DMS79 (cell line): ENCODE measurements at regions not wholly inside any gene's neighbourhood (a gene's known extent, or its start where the extent isn't known, plus 50 kb on each side); places are given as distances from the start of the nearest gene placed in this dataset.
"Not testable (repeated sequence)": the region's sequence is repeated elsewhere in the genome, so short reads cannot be mapped to it uniquely, and the experiment has no call there.

Experiments used
- DNase-seq: peaks from one replicate; lab custom pipeline; 2025; lab: John Stamatoyannopoulos, UW

DNA sequence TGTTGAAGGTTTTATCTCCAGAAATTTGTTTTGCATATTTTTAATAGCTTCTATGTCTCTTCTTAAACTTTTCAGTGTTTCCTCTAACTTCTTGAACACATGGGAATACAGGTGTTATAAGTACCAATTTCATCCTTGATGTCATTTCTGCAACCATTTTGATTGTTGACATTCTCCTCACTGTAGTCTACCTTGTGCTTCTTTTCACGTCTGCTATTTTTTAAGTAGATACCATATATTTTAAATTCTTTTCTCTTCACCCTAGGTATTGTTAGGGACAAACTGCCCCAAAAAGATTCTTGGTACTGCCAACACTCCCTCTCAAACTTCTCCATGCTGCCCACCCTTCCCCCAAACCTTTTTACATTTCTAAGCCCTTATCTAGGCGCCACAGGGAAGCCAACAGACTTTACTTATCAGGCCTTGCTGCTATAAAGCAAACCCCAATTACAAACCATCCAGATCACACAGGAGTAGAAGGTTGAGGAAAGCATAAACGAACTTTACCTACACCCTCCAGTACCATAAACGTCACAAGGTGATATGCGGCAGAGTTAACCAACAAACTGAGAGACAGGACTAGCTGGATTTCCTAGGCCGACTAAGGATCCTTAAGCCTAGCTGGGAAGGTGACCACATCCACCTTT is 1165.3 kb downstream of the TAF11L14 start:
- no peak for DNase-seq

- DNase-seq, result no peak
Measured at GRCh38 chr5:18800293-18801025, 1166.2 kb downstream of the TAF11L14 start.

DNA sequence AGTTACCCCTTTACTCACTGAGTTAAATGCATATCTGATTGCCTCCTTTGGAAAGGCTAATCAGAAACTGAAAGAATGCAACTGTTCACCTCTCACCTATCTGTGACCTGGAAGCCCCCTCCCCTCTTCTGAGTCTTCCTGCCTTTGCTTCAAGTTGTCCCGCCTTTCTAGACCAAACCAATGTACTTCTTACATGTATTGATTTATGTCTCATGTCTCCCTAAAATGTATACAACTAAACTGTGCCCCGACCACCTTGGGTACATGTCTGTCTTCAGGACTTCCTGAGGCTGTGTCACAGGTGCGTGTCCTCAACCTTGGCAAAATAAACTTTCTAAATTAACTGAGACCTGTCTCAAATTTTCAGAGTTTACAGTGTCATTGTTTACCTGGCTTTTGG is 1167.2 kb downstream of the TAF11L14 start:
- not testable (repeated sequence) for DNase-seq

GRCh38 chr5:18802336-18802735 is 1168.1 kb downstream of the TAF11L14 start:
- no peak for DNase-seq

GRCh38 chr5:18805376-18805775 is 1171.1 kb downstream of the TAF11L14 start:
- DNase-seq, result no peak

GRCh38 chr5:18807256-18808149 is 1173.2 kb downstream of the TAF11L14 start:
- DNase-seq, result no peak

GRCh38 chr5:18811661-18812060 is 1176.3 kb downstream of the CDH18 start:
- DNase-seq, result no peak

DNA sequence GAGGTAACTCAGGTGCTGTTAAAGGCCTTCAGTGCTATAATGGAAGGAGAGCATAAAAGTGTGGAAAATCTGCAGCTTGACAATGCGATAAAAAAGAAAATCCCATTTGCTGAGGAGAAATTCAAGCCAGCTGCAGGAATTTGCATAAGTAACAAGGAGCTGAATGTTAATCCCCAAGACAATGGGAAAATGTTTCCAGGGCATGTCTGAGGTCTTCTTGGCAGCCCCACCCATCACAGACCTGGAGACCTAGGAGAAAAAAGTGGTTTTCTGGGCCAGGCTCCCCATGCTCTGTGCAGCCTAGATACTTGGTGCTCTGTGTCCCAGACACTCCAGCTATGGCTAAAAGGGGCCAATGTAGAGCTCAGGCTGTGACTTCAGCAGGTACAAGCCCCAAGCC is 1159.6 kb downstream of the CDH18 start:
- no peak for DNase-seq

DNA sequence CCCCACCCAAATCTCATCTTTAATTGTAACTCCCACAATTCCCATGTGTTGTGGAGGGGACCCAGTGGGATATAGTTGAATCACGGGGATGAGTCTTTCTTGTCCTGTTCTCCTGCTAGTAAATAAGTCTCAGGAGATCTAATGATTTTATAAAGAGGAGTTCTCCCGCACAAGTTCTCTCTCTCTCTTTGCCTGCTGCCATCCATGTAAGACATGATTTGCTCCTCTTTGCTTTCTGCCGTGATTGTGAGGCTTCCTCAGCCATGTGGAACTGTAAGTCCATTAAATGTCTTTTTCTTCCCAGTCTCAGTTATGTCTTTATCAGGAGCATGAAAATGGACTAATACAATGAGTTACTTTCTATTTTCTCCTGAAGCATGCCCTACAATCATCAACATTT is 1158.5 kb downstream of the CDH18 start:
- DNase-seq, result no peak

DNA sequence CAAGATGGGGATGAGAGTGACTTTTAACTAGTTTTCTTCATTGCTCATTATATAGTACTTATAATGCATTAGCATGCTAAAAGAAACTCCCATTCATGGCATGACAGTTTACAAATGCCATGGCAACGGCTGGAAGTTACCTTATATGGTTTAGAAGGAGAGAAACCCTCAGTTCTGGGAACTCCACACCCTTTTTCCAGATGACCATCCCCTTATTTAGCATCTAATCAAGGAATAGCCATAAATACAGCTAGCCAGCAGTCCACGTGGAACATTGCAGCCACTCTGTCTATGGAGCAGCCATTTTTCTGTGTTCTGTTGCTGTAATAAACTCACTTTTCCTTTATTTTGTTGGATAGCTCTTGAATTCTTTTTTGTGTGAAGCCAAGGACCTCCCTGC is 1137.8 kb downstream of the CDH18 start:
- DNase-seq, result no peak

- DNase-seq, result no peak
Measured at GRCh38 chr5:18872978-18873377, 1115.0 kb downstream of the CDH18 start.

DNA sequence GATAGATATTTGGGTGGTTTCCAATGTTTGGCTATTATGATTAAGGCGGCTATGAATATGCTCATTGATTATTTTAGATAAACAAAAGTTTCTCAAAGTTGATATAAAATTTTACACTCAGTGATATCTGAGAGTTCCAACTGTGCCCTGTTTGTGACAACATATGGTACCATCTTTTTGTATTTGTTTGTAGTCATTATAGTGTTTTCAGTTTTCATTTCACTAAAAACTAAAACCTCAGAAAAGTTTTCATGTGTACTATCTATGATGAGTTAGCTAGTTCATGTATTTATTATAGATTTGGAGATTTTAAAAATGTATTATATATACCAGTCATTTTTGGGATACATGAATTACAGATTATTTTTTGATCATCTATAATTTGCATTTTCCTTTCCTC is 1111.4 kb downstream of the CDH18 start:
- DNase-seq, result no peak

GRCh38 chr5:18881615-18882014 is 1106.4 kb downstream of the CDH18 start:
- no peak for DNase-seq

- DNase-seq, result no peak
Measured at GRCh38 chr5:18882154-18882553, 1105.8 kb downstream of the CDH18 start.

- no peak for DNase-seq
Measured at GRCh38 chr5:18888821-18889220, 1099.2 kb downstream of the CDH18 start.

GRCh38 chr5:18900644-18901043 is 1087.4 kb downstream of the CDH18 start:
- no peak for DNase-seq

DNA sequence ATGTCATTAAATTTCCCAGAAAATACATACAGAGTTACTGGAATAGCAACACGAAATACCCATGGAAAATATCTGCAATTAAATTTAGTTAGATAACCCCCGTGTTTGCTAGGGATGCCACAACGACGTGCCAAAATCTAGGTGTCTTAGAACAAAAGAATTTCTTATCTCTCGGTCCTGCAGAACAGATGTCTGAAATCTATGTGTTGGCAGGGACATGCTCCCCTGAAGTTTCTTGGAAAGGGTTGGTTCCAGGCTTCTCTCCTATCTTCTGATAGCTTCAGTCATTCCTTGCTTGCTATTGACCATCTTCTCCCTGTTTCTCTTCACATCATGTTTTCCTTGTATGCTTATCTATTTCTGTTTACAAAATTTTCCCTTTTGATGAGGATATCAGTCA is 1067.0 kb downstream of the CDH18 start:
- DNase-seq, result no peak

- no peak for DNase-seq
Measured at GRCh38 chr5:18932081-18932480, 1055.9 kb downstream of the CDH18 start.

- DNase-seq, result no peak
Measured at GRCh38 chr5:18944771-18945170, 1043.2 kb downstream of the CDH18 start.

DNA sequence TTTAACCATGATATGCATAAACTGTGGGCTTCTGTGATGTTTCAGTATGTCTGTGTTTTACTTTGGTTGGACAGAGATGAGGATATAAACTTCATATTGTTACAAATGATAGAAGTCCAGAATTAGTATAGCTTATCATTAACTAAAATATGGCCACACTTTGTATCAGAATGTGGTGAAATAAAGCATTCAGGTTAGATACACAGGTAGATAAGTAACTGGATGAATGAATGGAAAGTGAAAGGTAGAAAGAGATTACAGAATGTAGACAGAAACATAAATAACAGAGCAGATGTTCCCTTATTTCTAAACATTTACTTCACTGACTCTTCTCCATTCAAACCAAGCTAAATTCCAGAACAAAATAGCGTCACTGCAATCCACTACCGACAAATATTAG is 1033.8 kb downstream of the CDH18 start:
- no peak for DNase-seq

- DNase-seq, result no peak
Measured at GRCh38 chr5:18959535-18959934, 1028.5 kb downstream of the CDH18 start.

DNA sequence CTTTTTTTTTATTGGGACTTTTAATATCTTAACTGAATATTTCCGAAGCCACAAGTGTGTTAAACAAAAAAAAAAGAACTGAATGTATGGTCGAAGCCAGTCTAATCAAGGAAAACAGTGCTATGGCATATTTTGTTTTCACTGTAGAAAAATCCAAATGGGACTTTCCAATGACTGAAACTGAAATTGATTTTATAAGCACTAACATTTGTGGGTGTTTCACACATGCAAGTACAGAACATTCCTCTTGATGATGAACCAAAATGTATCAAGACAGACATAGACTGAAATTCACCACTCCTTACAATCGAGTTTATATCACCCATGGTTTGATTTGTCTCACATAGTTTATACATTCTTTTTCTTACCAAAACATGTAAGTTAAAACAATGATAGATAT is 1026.8 kb downstream of the CDH18 start:
- DNase-seq, result no peak

- no peak for DNase-seq
Measured at GRCh38 chr5:18965893-18966292, 1022.1 kb downstream of the CDH18 start.
